ENCODE measurements at regions not wholly inside any gene's neighbourhood (a gene's known extent, or its start where the extent isn't known, plus 50 kb on each side); places are given as distances from the start of the nearest gene placed in this dataset.

DNA sequence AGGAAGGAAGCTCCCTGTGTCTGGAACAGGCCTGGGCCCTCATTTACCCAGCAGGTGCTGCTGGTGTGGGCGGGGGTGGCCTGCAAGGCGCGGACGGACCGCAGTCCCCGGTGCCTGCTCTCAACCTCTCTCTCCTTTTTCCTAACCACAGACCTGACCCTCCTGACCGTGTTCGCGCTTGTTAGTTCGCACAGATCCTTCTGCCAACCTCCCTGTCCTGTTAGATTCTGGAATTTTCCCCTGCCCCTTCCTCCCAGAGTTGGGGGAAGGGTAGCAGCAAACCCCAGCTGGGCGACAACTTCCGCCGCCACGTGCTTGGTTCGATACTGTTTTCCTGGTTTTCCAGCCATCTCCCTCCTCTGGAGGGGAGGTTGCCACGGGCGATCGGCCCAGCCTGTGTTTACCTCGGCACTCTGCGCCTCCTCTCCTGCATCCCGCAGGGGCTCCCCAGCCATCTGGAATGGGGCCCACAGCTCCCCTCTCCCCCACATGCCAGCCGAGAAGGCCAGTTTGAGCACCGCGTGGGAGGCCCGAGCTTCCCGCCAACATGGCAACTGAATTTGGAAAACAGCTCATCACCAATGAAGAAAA lies 70.8 kb upstream of the UNC5A start:
- Mint-ChIP-seq H3K36me3 (no peaks in the 10 kb centered on the region), H3K4me3 (no peak overlapping the region), H3K4me1 (peaks cover 3% of the 10 kb centered on the region), H3K27me3 (peaks cover 82% of the 10 kb centered on the region), H3K9me3 (no peaks in the 10 kb centered on the region), H3K27ac (no peak overlapping the region)
- no peak for DNase-seq

GRCh38 chr5:176740131-176740701 lies 70.1 kb upstream of the UNC5A start:
- Mint-ChIP-seq H3K4me3 (no peak overlapping the region), H3K9me3 (no peaks in the 10 kb centered on the region), H3K27ac (no peak overlapping the region), H3K27me3 (peaks cover 84% of the 10 kb centered on the region), H3K4me1 (peaks cover 3% of the 10 kb centered on the region), H3K36me3 (no peaks in the 10 kb centered on the region)
- DNase-seq: no peak

GRCh38 chr5:176740702-176741496 lies 69.5 kb upstream of the UNC5A start:
- Mint-ChIP-seq H3K9me3 (no peaks in the 10 kb centered on the region), H3K27me3 (peaks cover 88% of the 10 kb centered on the region), H3K27ac (no peak overlapping the region), H3K36me3 (no peaks in the 10 kb centered on the region), H3K4me1 (peaks cover 6% of the 10 kb centered on the region), H3K4me3 (no peak overlapping the region)
- no peak for DNase-seq

GRCh38 chr5:176741561-176742211 lies 68.7 kb upstream of the UNC5A start:
- Mint-ChIP-seq H3K36me3 (no peaks in the 10 kb centered on the region), H3K9me3 (no peaks in the 10 kb centered on the region), H3K4me1 (peaks cover 10% of the 10 kb centered on the region), H3K27ac (no peak overlapping the region), H3K4me3 (no peak overlapping the region), H3K27me3 (peaks cover 93% of the 10 kb centered on the region)
- no peak for DNase-seq

DNA sequence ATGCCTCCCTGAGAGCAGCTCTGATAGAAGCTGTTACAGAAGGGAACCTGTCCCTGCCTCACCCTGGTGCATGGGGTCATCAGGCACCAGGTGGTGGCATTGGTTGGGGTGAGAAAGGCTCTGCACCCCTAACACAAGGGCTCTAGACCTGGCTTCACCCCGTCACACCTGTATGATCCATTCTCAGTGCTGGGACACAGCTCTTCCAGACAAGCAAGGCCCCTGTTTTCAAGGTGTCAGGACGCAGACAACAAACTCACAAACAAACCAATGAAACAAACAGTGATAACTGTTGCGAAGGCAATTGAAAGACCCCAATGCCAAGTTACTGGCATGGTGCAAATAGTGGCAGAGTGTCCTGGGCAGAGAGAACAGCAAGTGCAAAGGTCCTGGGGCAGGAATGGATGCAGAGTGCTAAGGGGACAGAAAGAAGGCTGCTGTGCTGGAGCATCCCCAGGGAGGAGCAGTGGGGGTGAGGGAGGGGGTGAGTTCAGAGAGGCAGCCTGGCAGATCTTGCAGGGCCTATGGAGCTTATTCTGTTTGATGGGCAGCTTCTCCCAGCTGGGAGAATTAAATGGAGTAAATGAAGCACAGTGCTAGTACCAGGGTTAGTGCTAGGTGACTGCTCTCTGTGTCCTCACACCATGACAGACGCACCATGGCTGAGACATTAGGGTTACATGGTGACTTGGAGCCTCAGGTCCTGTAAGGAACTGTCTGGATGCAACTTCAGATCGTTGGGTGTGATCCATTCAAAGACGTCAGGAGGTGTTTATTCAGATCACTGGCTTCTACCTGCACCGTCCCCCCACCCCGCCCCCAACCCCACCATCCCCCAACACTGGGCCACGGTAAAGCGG lies 67.9 kb upstream of the UNC5A start:
- H3K27ac Mint-ChIP-seq: no peak overlapping the region
- no peak for DNase-seq
- no peaks in the 10 kb centered on the region for H3K36me3 Mint-ChIP-seq
- no peaks in the 10 kb centered on the region for H3K9me3 Mint-ChIP-seq
- H3K4me3 Mint-ChIP-seq: no peak overlapping the region
- H3K4me1 Mint-ChIP-seq: peaks cover 10% of the 10 kb centered on the region
- H3K27me3 Mint-ChIP-seq: peaks cover 94% of the 10 kb centered on the region

DNA sequence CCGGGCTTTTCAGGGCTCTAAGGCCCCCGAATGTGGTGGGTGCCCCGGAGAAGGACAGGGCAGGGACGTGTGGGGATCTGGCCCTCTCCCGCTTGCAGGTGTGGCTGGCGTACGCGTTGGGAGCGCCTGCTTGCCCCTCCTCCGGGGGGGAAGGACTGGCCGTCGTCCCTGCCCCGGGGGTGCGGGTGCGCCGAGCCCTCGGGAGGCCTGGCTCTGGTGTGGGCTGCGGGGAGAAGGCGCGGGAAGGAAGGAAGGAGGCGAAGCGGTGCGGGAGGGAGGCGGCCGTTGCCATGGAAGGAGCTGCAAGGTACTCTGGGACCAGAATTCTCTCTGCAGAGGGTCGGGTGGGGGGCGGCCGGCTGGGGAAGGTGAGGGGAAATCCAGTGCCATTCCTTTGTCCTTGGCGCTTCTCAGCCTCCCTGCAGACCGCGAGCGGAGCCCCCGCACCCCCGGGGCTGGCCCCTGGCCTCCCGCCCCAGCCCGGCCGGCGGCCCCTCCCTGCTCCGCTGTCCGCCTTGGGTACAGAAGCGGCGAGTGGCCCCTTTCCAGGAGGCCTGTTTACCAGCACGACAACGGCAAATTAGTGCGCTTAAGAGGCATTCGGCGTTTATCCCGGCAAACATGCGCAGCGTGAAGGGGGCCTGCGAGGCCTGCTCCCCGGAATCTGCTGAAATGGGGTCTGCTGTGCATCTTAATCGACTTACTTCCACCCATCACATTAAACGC lies 67.1 kb upstream of the UNC5A start:
- Mint-ChIP-seq H3K27me3 (peaks cover 95% of the 10 kb centered on the region), H3K4me3 (no peak overlapping the region), H3K27ac (no peak overlapping the region), H3K4me1 (peaks cover 10% of the 10 kb centered on the region), H3K9me3 (no peaks in the 10 kb centered on the region), H3K36me3 (no peaks in the 10 kb centered on the region)
- no peak for DNase-seq

- Mint-ChIP-seq H3K36me3 (no peaks in the 10 kb centered on the region), H3K27ac (no peak overlapping the region), H3K4me1 (peaks cover 10% of the 10 kb centered on the region), H3K4me3 (no peak overlapping the region), H3K27me3 (peaks cover 95% of the 10 kb centered on the region), H3K9me3 (no peaks in the 10 kb centered on the region)
- DNase-seq: no peak
Observed at GRCh38 chr5:176743868-176744583, 66.3 kb upstream of the UNC5A start.

DNA sequence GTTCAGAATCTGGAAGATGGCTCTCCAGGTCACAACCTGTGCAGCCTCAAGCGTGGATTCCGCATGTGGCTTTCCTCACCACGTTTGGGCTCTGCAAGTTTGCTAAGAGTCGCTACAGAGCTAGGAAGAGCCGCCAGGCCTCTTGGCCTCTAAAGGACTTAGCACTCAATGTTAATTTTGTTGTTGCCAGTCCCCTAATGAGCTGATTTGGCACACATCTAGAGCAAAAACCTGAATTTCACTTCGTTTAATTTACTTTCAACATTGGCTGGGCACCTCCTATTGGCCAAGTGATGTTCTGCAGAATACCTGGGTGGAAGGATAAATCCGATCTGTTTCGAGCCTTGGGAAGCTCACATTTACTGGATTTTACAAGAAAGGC lies 65.8 kb upstream of the UNC5A start:
- H3K27ac Mint-ChIP-seq: no peak overlapping the region
- no peaks in the 10 kb centered on the region for H3K36me3 Mint-ChIP-seq
- H3K4me3 Mint-ChIP-seq: no peak overlapping the region
- H3K9me3 Mint-ChIP-seq: no peaks in the 10 kb centered on the region
- H3K27me3 Mint-ChIP-seq: peaks cover 94% of the 10 kb centered on the region
- peaks cover 10% of the 10 kb centered on the region for H3K4me1 Mint-ChIP-seq
- no peak for DNase-seq

DNA sequence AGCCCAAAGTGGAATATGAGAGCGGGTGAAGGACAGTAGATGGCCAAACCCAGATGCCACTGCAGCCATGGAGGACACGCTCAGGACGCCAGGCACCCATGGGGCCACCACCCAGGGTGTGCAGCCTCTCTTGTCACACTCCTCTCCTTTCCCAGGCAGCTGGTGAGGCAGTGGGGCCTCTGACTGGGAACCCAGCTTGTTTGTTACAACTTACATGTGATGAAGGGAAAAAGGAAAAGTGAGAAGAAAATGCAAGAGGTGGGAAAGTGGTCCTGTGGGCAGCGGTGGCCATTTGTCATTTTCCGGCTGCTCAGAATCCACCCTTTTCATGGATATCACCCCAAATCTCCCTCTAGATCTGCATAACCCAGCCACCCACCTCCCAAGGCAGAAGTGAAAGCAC lies 62.7 kb upstream of the UNC5A start:
- Mint-ChIP-seq H3K36me3 (no peaks in the 10 kb centered on the region), H3K4me3 (no peak overlapping the region), H3K4me1 (peaks cover 10% of the 10 kb centered on the region), H3K27me3 (peaks cover 89% of the 10 kb centered on the region), H3K27ac (no peak overlapping the region), H3K9me3 (no peaks in the 10 kb centered on the region)
- no peak for DNase-seq

GRCh38 chr5:176748073-176748966 lies 62.0 kb upstream of the UNC5A start:
- H3K4me3 Mint-ChIP-seq: no peak overlapping the region
- H3K27ac Mint-ChIP-seq: no peak overlapping the region
- H3K4me1 Mint-ChIP-seq: peaks cover 10% of the 10 kb centered on the region
- H3K9me3 Mint-ChIP-seq: no peaks in the 10 kb centered on the region
- peaks cover 83% of the 10 kb centered on the region for H3K27me3 Mint-ChIP-seq
- no peaks in the 10 kb centered on the region for H3K36me3 Mint-ChIP-seq
- DNase-seq: no peak

DNA sequence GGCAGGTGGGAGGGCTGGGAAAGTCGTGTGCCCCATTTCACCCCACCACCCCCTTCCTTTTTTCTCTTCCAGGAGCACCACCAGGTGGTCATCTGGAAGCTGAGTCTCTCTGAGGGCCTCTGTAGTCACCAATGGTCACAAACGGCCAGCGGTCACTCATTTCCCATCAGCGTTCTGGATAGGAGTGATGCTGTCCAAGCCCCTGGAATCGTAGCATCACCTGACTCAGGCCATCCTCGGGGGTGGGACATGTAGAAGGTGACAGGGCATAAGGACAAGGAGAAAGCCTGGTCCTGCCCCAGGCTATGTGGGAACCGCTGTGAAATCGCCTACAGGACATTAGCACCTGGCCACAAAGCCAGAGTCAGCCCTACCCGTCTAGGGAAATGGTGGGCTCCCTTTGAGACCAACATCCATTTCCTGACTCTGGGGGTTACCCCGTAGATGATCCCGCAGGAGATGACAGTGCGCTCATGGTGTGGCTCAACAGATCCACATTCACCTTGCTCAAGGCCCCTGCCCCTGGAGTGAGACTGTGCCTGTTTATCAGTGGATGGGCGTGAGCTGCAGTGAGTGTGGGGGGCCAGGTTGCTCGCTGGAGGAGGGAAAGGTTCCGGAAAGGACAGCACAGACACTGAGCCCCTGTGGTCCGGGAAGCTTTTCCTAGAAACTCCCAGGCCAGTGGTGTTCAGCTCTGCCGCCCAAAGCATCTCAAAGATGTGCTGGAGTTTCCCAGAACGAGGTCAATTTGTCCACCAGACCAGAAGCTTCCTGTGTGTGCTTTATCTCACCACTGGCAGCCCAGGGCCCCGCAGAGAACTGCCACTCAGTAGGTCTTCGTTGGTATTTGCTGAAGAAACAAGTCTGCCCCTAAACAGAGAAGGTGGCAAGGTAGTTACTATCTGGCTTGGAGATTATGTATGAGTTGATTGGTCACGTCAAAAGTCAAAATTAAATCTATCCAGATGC lies 61.1 kb upstream of the UNC5A start:
- DNase-seq: no peak
- peaks cover 2% of the 10 kb centered on the region for H3K9me3 Mint-ChIP-seq
- H3K27me3 Mint-ChIP-seq: peaks cover 73% of the 10 kb centered on the region
- no peak overlapping the region for H3K27ac Mint-ChIP-seq
- H3K4me3 Mint-ChIP-seq: no peak overlapping the region
- peaks cover 7% of the 10 kb centered on the region for H3K4me1 Mint-ChIP-seq
- no peaks in the 10 kb centered on the region for H3K36me3 Mint-ChIP-seq

DNA sequence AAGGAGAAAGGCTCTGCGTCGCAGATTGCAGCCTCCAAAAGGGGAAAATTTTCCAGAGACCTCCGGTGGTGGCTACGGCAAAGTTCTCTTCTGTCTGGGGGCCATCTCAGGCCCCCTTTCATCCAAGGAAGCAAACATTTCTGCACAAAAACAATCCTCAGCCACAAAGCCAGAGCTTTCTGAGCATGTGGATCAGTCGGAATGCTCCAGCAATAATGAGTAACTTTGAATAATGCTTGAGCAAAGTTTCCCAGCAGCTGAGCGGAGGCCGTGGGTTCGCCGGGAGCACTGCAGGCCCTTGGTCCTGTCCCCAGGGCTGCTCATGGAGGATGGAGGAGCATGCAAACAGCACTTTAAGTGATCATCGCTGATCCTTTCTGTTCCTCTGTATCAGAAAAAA lies 60.2 kb upstream of the UNC5A start:
- Mint-ChIP-seq H3K4me3 (no peak overlapping the region), H3K27me3 (peaks cover 70% of the 10 kb centered on the region), H3K27ac (no peak overlapping the region), H3K4me1 (peaks cover 7% of the 10 kb centered on the region), H3K36me3 (no peaks in the 10 kb centered on the region), H3K9me3 (peaks cover 2% of the 10 kb centered on the region)
- no peak for DNase-seq
